GM21390 (cell line): ENCODE measurements at regions not wholly inside any gene's neighbourhood (a gene's known extent, or its start where the extent isn't known, plus 50 kb on each side); places are given as distances from the start of the nearest gene placed in this dataset.
"Not testable (repeated sequence)": the region's sequence is repeated elsewhere in the genome, so short reads cannot be mapped to it uniquely, and the experiment has no call there.

Experiments
- ATAC-seq: cut with Tn5 transposase; IDR thresholded peaks from one replicate; pipeline ENCODE4 v1.9.1; 2021; ENCODE audit not compliant: unreplicated experiment

- no peak for ATAC-seq
These were observed 680.0 kb downstream of the BRINP1 start for GRCh38 chr9:118689280-118689679.

- ATAC-seq: no peak
These were observed 676.6 kb downstream of the BRINP1 start for GRCh38 chr9:118692613-118693012.

GRCh38 chr9:118693645-118694044 lies 675.6 kb downstream of the BRINP1 start:
- no peak for ATAC-seq

GRCh38 chr9:118695249-118695648 lies 674.0 kb downstream of the BRINP1 start:
- ATAC-seq: not testable (repeated sequence)

GRCh38 chr9:118701985-118702384 lies 667.2 kb downstream of the BRINP1 start:
- no peak for ATAC-seq

GRCh38 chr9:118711843-118712242 lies 657.4 kb downstream of the BRINP1 start:
- no peak for ATAC-seq

GRCh38 chr9:118721276-118721675 lies 648.0 kb downstream of the BRINP1 start:
- no peak for ATAC-seq

GRCh38 chr9:118721923-118722322 lies 647.3 kb downstream of the BRINP1 start:
- no peak for ATAC-seq

- ATAC-seq: no peak
These were observed 639.3 kb downstream of the BRINP1 start for GRCh38 chr9:118729981-118730380.

- ATAC-seq: no peak
These were observed 636.2 kb downstream of the BRINP1 start for GRCh38 chr9:118732998-118733397.

GRCh38 chr9:118734696-118735095 lies 634.5 kb downstream of the BRINP1 start:
- ATAC-seq: no peak

- ATAC-seq: no peak
These were observed 632.8 kb downstream of the BRINP1 start for GRCh38 chr9:118736406-118736805.

- no peak for ATAC-seq
These were observed 618.0 kb downstream of the BRINP1 start for GRCh38 chr9:118751077-118751847.

- ATAC-seq: no peak
These were observed 617.4 kb downstream of the BRINP1 start for GRCh38 chr9:118751848-118752223.

- no peak for ATAC-seq
These were observed 608.0 kb downstream of the BRINP1 start for GRCh38 chr9:118761016-118761790.

- ATAC-seq: no peak
These were observed 601.7 kb downstream of the BRINP1 start for GRCh38 chr9:118767571-118767970.

GRCh38 chr9:118782790-118783463 lies 586.3 kb downstream of the BRINP1 start:
- no peak for ATAC-seq

GRCh38 chr9:118784033-118784432 lies 585.2 kb downstream of the BRINP1 start:
- no peak for ATAC-seq

- no peak for ATAC-seq
These were observed 583.8 kb downstream of the BRINP1 start for GRCh38 chr9:118785456-118785855.

- ATAC-seq: no peak
These were observed 582.4 kb downstream of the BRINP1 start for GRCh38 chr9:118786877-118787276.

GRCh38 chr9:118809160-118809625 lies 560.0 kb downstream of the BRINP1 start:
- ATAC-seq: no peak

- no peak for ATAC-seq
These were observed 539.9 kb downstream of the BRINP1 start for GRCh38 chr9:118829334-118829733.
